Activated T-cell treated with anti-CD3 and anti-CD28 coated beads for 24 hours (primary cell): ENCODE measurements at regions not wholly inside any gene's neighbourhood (a gene's known extent, or its start where the extent isn't known, plus 50 kb on each side); places are given as distances from the start of the nearest gene placed in this dataset.

Experiments used
- DNase-seq: peaks from one replicate; pipeline ENCODE4 v3.0.0-alpha.2; 2020; ENCODE audit warnings: low read depth

DNA sequence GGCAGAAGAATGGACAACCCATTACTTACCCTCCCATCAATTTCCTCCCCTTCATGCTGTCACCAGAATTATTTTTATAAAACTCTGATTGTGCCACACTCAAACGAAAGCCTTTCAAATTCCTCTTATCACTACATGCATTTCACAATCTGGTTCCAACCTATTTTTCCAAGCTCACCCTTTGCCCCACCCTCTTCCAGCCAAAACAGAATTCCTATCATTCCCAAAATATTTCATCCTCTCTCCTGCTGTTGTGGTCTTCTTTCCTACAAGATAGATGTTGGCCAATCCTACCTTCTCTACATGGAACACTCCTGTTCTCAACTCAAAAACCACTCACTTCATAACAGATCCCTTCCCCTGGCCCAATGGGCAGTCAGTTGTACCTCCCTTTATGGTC is 111.5 kb downstream of the ELAPOR2 start:
- no peak for DNase-seq

DNA sequence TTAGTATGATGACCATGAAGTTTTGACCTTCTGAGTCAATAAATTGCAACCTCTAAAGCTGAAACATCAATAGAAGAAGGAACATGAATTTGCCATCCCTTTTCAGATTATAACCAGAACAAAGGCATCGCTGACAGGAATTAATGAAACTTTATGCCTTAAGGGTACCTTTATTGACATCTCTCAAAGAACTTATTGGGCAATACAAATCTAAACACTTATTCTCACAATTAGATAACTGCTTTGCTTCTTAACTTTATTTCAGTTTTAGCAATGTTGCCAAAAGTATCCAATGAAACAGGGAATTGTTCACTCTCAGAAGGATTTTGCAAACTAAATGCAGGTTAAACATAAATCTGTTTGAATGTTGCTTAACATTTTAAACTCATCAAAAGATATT is 116.0 kb downstream of the ELAPOR2 start:
- no peak for DNase-seq

DNA sequence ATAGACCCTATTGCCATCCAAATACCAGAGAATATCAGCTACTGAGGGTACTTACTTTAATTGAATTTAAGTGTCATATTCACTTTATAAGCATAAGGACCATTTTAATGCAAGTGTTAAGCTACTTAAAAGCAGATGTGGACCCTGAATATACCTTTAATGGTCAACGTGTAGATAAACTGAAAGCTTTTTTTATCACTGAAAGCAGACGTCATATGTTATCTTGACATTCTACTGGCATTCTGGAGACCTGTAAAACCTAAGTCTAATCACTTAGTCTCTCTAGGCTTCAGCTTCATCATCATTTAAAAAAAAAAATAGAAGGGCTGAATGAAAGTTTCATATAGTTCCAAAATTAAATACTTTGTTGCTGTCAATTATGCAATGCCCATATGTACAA is 116.5 kb downstream of the ELAPOR2 start:
- DNase-seq, result no peak

DNA sequence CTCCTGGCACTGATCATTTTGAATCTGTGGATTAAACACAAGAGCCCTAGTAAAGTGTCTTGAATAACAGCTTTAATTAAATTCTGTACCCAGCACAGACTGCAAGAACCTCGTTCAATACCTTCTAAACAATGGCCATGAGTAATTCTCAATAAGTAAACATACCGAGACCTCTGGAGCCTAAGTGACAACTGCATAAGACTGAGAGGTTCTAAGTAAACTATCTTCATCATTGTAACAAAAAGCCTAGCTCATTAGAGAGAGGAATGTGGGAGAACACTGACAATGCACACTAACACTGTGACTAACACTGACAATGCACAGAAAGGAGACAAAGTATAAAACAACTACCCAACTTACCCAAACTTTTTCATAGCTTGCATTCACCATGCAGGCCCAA is 117.4 kb downstream of the ELAPOR2 start:
- DNase-seq, result no peak

DNA sequence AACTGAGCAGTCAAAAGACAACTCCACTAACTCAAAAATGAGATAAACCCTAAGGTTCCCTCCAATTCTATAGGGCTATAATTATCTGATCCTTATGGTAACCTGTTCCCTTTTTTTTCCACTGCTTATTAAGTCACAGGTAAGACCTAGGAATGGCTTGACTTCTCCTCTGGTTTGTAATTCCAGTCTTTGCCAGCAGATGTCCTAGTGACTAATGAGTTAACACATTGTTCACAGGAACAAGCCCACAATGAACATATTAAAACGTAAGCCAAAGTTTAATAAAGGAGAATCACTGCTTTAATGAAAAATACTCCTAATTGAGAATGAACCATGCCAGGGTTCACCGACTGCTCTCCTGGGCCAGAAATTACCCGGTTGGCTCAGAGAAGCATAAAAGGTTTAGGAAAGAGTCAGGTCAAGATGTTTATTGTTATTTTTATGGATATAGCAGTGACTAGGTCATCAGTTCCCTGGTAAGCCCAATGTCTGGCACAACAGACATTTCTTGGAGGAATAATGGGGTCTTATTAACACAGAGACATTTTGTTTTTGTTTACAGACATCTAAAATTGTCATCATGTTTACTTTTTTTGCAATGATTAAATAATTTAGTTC is 120.1 kb downstream of the ELAPOR2 start:
- peak; percentile 30 for DNase-seq

DNA sequence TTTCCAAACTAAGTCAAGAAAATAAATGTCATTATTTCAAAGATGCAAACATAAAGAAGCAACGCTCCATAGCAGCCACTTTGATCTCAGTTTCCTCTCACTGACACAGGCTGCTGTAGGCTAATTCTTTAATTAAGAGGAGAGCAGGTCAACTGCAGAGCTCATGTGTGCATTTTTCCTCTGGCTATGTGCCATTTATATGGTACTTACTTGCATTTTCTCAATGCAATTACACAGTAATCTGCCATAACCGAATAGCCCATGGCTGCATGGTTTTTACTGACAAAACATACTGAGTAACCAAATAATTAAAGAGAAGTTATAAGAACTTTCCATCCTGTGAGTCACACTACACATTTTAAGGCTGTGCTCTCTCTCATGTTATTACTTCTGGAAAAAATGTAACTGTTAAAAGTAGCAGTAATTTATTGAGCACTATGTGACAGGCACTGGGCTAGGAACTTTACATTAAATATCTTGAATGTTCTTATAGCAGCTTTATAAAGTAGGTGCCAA is 122.0 kb downstream of the ELAPOR2 start:
- DNase-seq, result no peak

DNA sequence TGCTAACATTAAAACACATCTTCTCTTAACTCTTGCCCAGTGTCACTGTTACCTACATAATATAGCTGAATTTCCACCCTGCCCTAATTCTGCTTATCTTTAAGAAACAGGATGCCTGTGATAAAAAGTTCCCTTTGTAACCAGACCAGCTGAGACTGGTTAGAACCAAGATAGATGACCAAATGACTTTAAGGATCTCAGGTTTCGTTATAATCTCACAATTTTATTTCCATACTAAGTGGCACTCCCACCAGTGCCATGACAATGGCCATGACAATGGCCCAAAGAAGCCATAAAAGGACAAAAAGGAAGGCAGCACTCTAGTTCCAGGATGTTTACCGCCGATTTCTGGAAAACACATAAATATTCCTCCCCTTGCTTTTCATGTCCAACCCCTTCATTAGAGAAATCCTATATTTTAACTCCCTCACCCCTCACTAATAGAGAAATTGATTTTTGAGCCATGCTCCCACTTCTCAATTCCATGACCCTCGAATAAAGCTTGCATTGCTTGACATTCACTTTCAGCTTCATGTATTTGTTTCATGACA is 126.1 kb downstream of the ELAPOR2 start:
- DNase-seq, result no peak

DNA sequence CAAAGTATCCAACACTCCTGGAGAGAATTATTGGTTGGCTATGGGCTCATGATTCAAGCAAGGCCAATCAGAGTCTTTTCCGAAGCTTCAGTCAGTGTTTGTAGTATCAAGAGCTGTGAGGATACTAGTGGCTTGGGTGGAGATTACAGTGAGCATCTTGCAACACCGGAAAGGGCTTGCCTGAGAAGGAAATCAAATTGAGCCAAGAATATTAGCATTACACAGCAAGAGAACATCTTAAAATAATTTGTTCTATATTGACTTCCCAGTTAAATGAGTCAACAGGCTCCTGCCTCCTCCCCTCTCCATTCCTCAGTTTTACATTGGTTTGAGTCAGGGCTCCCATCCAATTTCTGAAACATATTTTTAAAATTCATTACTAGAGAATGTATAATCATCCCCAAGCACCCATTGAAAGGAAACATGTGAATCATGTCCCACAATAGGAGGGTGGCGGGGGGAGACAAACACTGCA is 127.4 kb downstream of the ELAPOR2 start:
- DNase-seq, result no peak

DNA sequence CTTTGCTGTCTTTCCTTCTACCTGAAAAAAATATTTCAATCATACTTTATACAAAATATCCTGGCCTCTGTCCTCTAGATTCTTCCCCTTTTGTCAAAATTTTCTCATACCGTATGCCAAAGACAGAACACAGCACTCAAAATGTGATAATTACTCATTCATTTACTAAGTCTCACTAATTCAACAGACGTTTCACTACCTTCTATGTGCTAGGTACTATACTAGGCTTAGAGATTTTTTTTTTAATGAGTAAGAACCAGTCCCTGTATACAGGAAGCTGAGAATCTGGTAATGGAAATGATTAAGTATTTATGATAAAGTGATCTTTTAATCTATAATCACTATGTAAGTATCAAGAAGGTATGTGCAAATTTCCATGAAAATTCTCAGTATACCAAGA is 128.0 kb downstream of the ELAPOR2 start:
- no peak for DNase-seq

DNA sequence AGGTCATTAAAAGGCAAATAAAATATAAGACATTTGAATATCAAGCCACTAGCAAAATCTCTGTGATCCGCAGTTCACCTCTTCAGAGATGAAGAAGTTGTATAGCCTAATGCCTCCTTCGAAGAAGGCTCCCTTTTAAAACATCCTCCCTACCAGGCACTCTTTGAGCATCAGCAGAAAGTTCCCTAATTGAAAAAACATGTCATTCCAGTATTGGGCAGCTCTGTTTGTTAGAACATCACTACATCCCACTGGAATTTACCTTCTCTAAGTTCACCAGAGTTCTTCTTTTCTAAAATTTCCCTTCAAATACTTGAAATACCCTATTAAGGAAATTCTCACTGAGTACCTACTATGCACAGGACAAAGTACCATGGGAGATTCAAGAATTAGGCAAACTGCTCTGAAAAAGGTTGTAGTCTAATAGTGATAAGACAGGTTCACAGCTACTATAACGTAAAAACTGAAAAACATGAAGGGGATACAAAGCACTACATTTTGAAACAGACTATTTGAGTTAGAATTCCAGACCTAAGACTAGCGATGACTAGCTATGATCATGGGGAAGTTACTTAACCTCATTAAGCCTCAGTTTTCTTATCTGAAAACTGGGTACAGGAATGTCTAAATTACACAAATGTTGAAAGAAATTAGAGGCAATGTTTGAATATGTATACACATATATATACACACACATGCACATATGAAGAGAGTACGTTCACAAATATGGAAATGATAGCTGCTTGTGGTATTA is 128.7 kb downstream of the ELAPOR2 start:
- DNase-seq, result no peak

DNA sequence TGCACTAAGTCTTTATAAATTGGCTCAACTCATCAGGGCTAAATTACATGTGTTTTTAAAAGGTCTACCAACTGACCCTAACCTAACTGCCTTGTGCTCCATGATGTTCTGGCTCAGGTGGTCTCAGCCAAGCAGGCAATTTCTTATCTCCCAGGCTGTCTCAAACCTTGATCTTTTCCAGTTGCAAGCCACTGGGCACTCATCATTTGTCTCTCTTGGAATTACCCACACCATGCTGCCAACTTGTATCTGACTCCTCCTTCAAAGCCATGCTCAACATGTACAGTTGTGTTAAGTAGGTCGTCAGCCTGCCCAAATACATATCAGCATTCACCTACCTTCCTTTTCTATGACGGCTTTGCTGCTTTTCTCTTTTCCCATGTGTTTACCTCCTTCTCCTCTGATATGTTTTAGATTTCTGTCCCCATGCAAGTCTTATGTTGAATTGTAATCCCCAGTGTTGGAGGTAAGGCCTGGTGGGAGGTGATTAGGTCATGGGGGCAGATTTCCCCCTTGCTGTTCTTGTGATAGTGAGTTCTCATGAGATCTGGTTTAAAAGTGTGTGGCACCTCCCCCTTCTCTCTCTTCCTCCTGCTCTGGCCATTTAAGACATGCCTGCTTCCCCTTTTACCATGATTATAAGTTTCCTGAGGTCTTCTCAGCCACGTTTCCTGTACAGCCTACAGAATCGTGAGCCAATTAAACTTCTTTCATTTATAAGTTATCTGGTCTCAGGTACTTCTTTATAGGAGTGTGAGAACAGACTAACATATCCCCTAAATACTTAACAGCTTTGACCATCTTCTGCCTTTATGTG is 130.0 kb downstream of the ELAPOR2 start:
- DNase-seq, result no peak

DNA sequence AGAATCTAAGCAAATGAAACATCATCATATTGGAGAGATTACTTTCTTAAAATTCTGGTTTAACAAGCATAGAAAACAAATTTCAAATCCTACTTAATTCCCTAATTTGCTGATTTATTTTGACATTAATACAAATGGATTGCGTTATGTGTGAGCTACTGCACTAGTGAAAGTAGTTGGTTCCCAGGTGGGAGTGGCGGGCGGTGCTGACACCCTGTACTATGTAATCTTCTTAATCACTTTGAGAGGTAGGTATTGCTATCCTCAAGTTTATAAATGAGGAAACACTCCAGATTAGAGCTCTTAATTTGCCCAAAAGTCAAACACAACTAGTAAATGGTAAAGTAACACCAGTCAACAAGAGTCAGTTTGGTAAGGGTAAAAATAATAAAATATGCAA is 131.1 kb downstream of the ELAPOR2 start:
- no peak for DNase-seq

DNA sequence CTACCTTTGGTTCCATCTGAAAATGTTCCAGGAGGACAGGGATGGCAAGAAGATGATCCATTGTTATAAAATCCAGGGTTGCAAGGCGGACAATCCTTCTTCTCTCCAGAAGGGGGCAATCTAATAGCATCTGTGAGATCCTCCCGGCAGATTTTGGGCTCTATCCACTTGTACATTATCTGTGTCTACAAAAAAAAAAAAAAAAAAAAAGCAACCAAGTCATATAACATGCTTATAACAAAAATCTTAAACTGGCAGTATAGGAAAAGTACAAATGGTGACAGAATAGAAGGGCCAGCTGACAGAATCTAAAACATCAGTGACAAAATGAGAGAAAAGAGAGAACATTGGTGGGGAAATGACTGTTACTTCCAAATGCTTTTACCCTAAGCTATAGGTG is 132.7 kb downstream of the ELAPOR2 start:
- DNase-seq, result no peak

DNA sequence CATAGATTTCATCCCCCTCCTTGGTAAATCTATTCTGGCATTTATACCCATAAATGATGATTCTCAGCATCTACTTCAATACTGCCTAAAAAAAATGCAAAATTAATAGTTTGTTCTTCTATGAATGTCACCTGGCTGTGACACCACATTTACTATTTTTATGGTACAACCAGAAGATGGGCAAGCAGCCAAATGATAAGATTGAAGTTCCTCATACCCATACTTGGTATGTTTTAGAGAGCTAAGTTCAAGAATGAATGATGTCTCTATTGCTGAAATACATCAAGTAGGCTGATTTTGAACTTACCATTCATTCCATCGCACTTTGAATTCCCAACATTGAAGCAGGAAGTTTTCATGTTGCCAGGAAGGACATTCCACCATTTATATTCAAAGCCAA is 134.2 kb downstream of the ELAPOR2 start:
- DNase-seq, result no peak

DNA sequence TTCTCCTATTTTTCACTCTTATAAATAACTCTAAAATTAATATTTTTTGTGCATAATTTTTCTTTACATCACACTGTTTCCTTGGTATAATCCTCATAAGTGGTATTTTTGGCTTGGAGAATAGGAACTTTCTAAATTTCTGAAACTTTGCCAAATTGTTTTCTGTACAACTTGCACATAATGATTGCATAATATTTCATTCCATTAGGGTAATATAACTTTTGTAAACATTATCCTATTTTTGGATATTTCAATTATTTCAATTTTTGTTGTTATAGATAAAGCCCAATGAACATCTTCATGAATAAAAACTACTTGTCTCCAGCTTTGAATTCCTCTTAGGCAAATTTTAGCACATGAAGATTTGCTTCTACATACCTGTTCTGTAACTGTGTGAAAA is 135.9 kb downstream of the ELAPOR2 start:
- no peak for DNase-seq

DNA sequence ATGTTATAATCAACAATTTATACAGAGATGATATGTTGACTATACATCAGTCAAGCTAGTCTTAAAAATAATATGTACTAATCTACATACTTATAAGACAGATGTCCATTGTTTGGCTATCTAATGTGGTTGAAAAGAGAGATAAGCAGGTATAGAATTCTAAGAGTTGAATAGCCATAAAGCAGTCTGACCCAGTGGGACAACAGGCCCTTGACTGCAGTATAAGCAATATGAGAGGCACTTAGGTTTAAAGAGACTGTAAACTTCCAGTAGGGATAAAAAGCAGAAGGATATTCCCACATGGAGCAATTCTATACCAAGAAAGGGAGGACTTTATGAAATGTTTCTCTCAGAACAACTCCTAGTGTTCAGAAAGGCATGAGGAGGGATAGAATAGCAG is 139.3 kb downstream of the ELAPOR2 start:
- DNase-seq, result no peak

DNA sequence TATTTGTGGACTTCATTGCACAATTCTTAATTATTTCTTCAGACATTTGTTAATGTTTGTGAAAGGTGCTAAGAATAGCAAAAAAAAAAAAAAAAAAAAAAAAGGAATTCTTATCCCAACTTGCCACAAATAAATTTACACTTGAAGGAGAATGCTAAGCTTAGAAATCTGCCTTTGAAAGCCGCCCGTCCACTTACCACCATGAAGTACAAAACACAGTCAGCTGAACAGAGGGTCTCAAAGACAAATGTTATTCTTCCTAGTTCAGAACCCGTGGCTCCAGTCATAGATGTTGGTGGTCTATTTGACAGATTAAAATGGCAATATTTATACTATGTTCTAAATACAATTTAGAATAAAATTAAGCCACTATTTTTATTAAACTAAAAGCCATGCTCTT is 141.2 kb downstream of the ELAPOR2 start:
- DNase-seq, result no peak

DNA sequence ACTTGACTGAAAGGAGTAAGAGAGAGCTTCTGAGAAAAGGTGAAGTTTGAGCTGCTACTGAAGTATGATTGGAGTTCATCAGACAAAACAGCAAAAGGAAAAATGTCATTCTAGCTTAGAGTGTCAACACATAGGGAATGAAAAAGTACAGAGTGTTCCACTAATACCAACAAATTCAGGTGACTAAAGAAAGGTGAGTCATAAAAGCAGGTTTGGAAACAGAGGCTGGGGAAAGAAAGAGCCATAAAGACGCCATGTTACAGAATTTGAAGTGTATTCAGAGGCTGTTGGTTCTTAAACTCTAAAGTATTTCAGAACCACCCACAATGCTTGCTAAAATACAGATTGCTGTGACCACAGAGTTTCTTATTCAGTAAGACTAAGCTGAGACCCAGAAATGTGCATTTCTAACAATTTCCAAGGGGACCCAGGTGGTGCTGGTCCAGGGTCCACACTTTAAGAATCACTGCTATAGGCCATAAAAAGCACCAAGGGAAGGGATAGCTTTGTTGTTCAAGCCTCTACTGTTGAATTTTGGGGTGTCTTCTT is 143.1 kb downstream of the ELAPOR2 start:
- DNase-seq, result no peak

DNA sequence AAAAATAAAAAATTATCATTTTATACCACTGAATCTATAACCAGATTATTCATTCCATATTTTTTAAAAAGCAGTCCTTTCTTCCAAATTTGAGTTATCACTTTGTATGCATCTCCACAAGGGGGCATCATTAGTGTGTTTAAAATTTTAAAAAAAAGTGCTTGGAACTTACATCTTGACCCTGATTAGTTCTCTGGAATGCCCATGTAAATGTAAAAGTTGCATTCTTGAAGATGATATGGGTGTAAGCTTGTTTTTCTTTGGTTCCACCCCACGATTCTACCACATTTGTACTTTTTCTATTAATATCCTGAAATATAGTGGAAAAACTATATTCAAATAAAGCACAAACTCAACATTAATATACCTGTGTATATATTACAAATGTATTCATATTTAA is 144.9 kb downstream of the ELAPOR2 start:
- no peak for DNase-seq
